Stimulated activated CD4-positive, alpha-beta T cell treated with anti-CD3 and anti-CD28 coated beads, Interleukin-1b, Interleukin-23, amount 100 ng/mL, for 1 hour (primary cell): ENCODE measurements at regions not wholly inside any gene's neighbourhood (a gene's known extent, or its start where the extent isn't known, plus 50 kb on each side); places are given as distances from the start of the nearest gene placed in this dataset.

Experiments used
- DNase-seq, 2 donors: peaks; one replicate each; pipeline ENCODE4 v3.0.0-alpha.2; 2020; ENCODE audit warnings: low read depth in 2 of 2

DNA sequence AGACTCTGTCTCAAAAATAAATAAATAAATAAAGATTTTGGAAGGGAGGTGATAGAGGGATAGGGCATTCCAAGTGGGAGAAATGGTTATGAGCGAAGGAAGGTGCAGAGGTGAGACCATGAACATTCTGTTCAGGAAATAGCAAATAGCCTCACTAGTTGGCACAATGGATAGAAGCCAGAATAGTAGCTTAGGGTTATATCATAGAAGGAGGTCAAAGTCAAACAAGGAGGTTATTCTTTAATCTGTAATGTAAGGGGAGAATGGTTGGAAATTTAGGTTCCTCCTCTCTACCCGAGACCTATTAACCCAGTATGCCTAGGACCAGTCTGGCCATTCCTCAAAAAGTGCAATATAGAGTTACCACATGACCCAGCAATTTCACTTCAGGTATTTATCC is 275.8 kb downstream of the MN1 start:
- DNase-seq: no peak

DNA sequence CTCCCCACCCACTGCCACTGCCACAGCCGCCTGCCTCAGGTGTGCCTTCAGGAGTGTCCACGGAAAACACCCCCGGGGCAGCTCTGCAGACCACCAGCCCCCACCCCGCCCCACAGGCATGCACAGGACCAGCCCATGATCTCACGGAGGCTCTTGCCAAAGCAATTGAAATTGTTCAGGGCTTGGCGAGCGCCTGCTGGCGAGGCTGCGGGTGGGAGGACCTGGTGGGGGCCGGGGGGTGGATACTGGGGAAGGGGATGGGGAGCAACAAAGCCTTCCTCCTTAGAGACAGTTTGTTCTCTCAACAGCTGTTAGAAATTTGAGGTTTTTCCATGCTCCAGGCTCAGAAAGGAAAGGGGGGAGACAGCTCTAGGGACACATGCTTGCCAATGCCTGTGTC is 274.7 kb downstream of the MN1 start:
- DNase-seq: no peak

DNA sequence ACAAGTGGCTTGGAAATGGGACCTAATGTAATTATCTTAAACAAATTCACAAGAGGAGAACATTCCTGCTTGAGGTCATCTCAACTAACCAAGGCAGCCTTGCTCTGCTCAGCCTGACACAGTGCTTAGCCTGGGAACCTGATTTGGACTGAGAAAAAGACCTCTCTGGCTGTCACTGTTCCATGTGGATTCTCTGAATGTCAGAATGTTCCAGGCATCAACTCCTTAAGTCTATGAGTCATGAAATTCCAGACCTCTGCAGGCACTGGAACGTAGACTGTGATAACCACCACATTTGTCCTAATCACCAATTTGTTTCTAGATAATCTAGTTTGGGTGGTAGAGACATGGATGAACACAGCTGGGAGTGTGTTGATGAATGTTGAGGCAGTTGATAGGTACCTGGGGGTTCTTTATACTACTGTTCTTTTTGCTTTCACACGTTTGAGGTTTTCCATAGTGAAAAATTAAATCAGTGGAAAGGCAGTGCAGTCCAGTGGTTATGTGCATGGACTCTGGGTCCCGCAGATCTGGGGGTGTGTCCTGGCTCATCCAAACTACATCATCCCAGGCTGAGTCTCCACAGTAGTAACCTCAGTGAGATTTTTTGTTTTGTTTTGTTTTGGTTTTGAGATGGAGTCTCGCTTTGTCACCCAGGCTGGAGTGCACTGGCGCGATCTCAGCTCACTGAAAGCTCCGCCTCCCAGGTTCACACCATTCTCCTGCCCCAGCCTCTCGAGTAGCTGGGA is 269.6 kb downstream of the MN1 start:
- no peak for DNase-seq

DNA sequence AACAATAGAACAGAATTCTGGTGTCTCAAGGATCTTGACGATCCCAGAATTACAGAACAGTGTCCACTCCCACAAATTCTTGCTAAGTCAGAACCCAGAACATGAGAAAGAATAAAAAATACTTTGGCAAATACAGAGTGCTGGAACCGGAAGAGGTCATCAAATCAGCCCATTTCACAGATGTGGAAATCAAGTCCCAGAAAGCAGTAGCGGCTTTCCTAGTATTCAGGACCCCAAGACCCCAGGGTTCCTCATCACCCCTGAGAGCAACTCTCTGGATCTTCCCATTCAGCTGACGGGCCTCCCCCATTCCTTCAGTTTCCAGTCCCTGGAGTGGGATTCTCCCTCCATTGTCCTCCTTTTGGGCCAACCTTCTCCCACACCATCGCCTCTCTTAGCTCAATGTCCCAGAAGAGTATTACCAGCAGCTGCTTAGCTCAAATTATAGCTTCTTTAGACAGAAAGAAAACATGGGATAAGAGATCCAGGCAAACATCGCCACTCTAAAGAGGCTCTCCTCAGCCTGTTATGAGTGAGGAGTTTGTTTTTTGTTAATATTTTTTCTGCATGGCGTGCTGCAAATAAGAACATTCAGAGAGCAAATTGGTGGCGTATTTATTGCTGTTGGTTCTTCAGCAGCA is 268.3 kb downstream of the MN1 start:
- no peak for DNase-seq

DNA sequence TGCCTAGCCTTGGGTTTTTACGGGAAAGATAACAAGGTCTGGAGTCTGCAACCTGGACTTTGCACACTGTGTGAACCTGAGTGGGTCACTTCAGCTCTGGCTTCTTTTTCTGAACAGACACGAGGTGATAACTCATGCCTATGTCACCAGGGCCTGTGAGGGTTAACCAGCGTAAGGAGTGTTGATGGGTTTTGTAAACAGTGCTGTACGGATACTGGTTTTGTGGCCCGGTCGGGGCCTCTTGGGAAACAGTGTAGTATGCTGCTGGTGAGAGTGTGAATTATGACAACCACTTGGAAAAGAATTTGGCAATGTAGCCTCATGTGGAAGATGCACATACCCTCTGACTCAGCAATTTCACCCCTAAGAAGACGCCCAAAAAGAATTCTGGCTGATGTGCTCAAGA is 266.8 kb downstream of the MN1 start:
- no peak for DNase-seq

DNA sequence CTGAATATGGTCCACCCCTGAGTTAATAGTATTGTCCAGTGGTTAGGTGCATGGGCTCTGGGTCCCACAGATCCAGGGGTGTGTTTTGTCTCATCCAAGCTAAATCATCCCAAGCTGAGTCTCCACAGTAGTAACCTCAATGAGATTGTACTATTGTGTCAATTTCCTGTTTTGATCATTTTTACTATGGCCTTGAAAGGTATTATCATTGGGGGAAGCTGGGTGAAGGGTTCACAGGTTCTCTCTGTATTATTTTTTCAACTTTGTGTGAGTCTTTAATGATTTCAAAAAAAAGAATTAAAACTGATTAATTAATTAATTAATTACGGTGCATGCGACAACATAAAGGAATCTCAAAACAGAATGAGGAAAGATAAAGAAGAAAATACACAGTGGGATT is 266.1 kb downstream of the MN1 start:
- DNase-seq: no peak

DNA sequence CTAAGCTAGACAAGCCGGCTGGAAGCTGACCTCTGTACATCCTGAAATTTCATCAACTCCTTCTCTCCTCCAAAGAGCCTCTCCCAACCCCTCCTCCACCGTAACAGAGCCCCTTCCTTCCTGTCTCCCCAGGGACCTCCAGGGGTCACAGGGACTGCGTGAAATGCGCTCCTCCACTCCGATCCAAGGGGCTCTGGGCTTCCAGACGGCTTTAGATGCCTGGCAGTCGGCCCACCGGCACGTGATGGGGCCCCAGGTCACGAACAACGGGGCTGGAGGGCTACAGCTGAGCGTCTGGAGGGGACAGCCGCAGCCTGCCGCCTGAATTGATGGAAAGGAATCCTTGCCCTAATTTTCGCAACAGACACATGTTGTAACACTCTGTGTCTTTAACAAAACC is 264.1 kb downstream of the MN1 start:
- no peak for DNase-seq

DNA sequence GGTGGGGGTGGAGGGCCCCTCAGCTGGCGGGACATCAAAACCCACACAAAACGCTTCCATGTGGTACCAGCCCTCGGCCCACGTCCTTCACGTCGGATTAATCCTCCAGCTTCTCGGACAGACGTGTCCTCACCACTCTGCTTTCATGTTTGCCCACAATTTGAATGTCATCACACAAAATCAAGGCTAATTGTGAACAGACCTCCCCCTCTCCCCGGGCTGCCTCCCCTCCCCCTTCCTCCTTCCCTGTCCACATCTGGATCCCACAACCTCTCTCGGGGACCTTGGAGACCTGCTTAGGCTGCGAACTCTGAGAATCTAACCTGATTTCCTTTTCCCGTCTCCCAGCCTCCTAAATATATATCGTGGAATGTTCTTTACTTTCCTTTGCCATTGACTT is 262.9 kb downstream of the MN1 start:
- no peak for DNase-seq

DNA sequence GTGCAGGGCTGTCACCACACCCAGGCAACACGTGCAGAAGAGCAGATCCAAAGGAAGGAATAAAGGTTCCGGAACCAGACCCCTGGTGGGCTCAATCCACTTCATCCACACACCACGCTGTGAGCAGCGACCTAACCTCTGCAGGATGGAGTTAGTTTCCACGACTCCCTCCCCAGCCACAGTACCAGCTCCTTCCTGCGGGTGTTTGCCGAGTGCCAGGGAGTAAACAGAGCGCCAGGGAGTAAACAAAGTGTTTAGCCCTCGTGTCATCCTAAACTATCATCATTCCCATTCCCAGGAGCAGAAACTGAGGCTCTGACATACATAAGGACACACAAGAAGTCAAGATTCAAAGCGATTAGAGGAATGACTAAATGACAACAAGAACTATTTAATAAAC is 261.3 kb downstream of the MN1 start:
- DNase-seq: no peak

DNA sequence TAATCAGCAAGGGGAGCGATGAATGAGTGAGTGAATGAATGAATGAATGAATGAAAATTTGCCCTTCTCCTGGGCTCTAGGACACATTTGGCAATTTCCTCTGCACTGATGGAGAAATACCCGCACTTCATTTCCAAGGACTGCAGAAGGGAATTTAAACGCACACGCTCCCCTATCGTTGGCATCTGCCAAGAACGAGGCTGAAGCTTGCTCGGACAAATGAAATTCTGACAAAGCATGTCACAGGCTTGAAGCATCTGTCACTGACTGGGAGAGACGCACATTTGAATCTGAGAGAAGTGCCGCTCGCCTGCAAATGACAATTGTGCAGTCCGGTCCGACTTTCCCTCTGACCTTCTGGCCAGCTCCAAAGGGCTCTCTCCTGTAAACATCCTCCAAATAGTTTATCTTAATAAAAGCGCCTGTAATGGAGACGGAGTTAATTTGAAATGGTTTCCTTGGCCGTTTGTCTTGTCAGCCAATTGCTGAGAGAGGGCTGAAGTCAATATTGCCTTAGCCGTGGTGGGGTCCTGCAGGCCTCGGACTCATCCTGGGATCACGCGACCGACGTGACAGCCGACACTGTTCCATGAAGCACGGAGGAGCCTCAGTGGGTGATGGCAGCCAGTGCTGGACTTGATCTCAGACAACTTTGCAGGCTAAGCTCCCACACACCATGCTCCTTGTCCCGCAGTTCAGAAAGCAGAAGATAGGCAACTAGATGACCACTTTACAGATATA is 260.7 kb downstream of the MN1 start:
- DNase-seq: no peak

DNA sequence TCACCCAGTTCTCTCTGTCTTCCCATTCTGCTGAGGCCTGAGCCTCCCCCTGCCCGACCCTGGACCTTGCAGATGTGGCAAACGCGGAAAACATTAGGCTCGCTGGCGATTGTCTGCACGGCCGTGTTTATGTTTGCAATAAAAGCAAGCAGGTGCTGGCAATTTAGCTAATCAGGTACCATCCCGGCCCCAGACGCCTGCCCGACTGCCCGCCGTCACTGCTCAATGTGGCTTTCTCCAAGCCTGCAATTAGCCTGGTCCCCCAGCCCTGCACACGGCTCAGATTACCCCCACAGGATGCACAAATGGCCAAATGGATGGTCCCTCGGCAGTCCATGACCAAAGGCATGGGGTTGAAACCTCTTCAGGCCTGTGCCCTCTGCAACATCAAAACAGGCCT is 259.7 kb downstream of the MN1 start:
- no peak for DNase-seq

DNA sequence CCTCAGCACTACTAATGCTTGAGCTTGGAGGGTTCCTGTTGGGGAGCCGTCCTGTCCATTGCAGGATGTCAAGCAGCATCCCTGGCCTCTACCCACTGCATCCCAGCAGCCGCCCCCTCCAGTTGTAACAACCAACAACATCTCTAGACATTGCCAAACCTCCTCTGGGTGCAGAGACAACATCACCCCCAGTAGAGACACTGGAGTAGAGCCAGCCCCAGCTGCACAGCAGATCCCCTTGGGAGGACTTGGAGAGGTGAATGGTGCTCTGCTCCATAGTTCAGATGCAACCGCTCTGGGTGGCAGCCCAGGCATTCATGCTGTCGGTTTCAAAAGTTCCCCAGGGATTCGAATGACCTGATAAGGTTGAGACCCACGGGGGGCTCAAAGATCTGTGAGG is 259.0 kb downstream of the MN1 start:
- no peak for DNase-seq

DNA sequence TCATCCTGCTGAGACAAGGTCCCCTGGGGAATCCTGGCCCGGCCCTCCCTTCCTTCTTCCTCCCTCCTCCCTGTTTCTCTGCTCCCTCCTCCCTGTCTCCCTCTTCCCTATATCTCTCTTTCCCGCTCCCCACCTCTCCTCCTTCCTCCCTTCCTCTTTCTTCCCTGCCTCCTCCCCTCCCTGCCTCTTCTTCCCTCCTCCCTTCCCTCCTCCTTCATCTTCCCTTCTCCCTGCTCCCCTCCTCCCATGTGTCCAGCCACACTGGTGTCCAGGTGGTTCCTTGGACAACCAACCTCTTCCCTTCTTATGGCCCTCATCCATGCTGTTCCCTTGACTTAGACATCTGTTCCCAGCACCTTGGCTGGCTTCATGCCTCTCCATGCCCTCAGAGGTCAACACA is 258.1 kb downstream of the MN1 start:
- no peak for DNase-seq

DNA sequence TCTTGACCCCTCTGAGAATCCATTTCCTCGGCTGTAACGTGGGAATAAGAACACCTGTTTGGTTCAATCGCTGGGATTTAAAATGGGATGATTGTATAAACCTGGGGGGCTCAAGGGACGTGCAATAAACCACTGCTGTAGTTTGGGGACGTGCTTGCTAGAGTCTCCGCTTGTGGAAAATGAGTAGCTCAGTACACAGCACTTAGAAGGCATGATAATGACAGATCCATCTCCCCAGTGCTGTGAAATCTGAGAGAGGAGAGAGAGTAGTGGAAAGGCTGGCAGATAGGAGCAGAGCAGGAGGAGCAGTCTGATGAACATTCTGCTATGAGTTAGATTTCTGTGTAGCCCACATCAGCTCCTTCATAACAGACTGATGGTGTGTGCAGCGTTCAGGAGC is 256.5 kb downstream of the MN1 start:
- DNase-seq: no peak

DNA sequence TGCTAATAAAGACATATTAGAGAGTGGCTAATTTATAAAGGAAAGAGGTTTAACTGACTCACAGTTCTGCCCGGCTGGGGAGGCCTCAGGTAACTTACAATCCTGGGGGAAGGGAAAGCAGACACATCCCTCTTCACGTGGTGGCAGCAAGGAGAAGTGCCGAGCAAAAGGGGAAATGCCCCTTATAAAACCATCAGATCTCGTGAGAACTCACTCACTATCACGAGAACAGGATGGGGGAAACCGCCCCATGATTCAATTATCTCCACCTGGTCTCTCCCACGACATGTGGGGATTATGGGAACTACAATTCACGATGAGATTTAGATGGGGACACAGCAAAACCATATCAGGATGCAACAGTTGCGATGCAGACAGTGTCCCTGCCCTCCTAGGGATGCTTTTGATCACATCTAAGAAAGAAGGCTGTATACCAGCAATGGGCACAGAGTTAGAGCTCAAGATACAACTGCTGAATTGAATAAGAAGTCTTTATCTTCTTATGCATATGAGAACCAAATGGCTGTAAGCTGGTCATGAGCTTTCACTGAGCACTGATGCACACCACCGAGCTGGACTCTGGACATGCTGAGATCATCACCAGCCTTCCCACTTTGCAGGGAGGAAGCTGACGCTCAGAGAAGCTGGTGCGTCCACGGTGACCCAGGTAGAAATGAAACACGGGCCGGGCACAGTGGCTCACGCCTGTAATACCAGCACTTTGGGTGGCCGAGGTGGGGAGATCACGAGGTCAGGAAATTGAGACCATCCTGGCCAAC is 255.2 kb downstream of the MN1 start:
- DNase-seq: no peak

DNA sequence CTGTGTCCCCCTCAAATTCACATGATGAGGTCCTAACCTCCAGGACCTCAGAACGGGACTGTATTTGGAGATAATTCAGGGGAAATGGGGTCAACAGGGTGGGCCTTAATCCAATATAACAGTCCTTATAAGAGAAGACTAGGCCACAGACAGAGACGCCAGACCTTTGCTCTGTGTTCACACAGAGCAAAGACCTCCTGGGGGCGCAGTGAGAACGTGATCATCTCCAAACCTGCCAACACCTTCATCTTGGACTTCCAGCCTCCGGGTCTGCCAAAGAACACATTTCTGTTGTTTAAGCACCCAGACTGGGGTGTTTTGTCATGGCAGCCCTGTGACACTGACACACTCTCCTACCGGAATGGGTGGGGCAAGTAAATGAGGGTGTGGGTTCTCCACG is 250.2 kb downstream of the MN1 start:
- no peak for DNase-seq

DNA sequence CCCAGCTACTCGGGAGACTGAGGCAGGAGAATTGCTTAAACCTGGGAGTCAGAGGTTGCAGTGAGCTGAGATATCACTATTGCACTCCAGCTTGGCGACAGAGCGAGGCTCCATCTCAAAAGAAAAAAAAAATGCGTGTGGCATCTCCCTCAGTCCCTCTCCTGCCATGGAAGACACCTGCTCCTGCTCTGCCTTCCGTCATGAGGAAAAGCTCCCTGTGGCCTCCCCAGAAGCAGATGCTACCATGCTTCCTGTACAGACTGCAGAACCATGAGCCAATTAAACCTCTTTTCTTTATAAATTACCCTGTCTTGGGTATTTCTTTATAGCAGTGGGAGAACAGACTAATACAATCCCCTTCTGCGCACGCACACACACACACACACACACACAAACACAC is 249.4 kb downstream of the MN1 start:
- no peak for DNase-seq

DNA sequence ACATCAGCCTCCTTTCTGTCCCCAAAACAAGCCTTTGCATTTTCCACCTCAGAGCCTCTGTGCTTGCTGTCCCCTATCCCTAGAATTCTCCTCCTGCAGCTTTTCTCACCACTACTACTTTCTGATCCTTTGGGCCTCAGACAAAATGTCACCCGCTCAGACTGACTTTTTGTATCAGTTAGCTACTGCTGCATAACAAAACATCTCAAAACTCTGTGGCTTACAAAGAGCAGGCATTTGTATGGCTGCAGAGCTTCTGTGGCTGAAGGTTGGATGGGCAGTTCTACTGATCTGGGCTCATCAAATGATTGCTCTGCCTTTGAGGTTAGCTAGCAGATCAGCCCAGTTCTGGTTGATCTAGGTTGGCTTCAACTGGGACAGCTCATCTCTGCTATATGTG is 248.7 kb downstream of the MN1 start:
- DNase-seq: no peak

DNA sequence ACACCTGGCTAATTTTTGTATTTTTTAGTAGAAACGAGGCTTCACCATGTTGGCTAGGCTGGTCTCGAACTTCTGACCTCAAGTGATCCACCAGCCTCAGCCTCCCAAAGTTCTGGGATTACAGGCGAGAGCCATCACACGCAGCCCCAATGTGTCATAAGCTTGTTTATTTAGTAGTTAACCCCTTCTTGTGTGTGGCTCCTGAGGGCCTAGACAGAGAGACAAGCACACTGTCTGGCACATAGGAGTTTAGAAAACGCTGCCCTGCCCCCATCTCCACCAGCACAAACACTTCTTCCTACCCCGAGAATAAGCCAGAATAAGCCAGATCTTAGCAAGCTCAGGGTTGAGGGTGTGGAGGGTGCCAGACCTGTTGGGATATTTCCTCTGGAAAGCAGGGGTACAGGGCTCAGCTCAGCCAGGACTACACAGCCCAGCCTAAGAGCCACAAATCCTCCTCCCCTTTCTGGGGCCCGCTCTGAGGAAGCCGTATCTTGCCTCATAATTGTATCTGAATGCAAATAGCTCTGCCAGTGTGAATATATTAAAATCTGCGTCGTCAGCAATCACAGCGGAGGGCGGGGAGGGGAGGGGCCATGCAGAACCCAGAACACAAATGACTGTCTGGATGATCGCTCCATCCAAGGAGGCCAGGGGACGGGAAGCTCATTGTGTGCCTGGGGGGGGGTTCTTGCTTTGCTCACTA is 247.3 kb downstream of the MN1 start:
- no peak for DNase-seq

DNA sequence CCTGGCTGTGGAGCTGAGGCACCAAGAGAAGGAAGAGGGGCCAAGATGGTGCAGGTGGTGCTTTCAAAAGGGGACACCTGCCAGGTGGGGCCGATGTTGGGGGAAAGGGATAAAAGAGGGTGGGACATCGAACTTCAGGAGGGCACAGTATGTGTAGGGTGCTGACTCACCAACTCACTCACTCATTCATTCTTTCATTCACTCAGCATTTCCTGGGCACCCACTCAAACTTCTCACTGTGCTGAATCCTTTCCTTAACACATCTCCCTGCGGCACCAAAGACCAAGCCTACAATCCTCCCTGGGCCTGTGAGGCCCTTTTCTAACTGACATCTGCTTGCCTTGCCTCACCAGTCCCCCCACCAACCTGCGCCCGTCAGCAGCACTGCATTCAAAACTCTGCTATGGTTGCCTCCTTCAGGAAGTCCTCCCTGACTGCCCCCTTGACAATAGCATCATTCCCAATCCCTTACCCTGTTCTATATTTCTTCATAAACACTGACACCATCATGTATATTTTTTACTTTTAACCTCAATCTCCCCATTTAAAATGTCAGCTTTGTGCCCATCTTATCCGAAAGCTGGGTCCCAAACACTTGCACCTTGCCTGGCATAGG is 246.6 kb downstream of the MN1 start:
- DNase-seq: no peak

DNA sequence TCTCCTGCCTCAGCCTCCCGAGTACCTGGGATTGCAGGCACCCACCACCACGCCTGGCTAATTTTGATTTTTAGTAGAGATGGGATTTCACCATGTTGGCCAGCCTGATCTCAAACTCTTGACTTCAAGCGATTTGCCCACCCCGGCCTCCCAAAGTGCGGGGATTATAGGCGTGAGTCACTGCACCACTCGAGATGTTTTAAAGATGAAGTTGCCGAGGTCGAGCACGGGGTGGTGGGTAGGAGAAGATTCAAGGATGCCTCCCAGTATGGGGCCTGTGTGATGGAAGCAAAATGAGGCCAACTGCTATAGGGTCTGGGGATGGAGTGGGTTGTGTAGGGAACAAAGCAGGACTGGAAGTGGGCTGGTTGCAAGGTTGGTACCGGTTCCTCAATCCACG is 245.2 kb downstream of the MN1 start:
- DNase-seq: no peak
